OCI-LY3 (cell line): ENCODE measurements at regions not wholly inside any gene's neighbourhood (a gene's known extent, or its start where the extent isn't known, plus 50 kb on each side); places are given as distances from the start of the nearest gene placed in this dataset.
"Not testable (repeated sequence)": the region's sequence is repeated elsewhere in the genome, so short reads cannot be mapped to it uniquely, and the experiment has no call there.

Experiments used
- H2AFZ ChIP-seq: fragments of 200-600, 300-600 bp; shearing (Covaris generic); 2 replicates; pipeline ENCODE4 v1.6.0; 2014; ENCODE audit warnings: antibody characterized with exemption, low read depth, low read length
- H3K27ac ChIP-seq: fragments of 200-600, 300-600 bp; sonication (generic); 2 replicates; pipeline ENCODE4 v1.5.1; 2014; ENCODE audit warnings: mild to moderate bottlenecking, low read length, moderate library complexity, mixed read lengths
- H3K27me3 ChIP-seq: fragments of 200-600, 300-600 bp; sonication (generic); 2 replicates; pipeline ENCODE4 v1.6.1; 2014; ENCODE audit warnings: low read depth, low read length, mixed read lengths
- H3K36me3 ChIP-seq: fragments of 200-600, 300-600 bp; sonication (generic); replicated peaks from 2 replicates; pipeline ENCODE3; 2014; ENCODE audit warnings: low read depth, low read length, mixed read lengths
- H3K4me1 ChIP-seq: fragments of 300-600, 200-600 bp; sonication (generic); 2 replicates; pipeline ENCODE4 v1.6.1; 2014; ENCODE audit warnings: low read length, mixed read lengths
- H3K4me2 ChIP-seq: fragments of 200-600, 300-600 bp; sonication (generic); 2 replicates; pipeline ENCODE4 v1.6.1; 2014; ENCODE audit warnings: low read length, mixed read lengths
- H3K4me3 ChIP-seq: fragments of 300-600, 200-600 bp; sonication (generic); 2 replicates; pipeline ENCODE4 v1.5.1; 2014; ENCODE audit warnings: antibody characterized with exemption, mild to moderate bottlenecking, low read length, moderate library complexity
- H3K79me2 ChIP-seq: fragments of 300-600, 200-600 bp; shearing (Covaris generic); 2 replicates; pipeline ENCODE4 v1.6.1; 2014; ENCODE audit warnings: mild to moderate bottlenecking, low read length, mixed read lengths
- H3K9ac ChIP-seq: fragments of 300-600, 200-600 bp; shearing (Covaris generic); 2 replicates; pipeline ENCODE4 v1.6.0; 2014; ENCODE audit warnings: mild to moderate bottlenecking, low read length, moderate library complexity
- H3K9me3 ChIP-seq: fragments of 200-600, 300-600 bp; shearing (Covaris generic); 2 replicates; pipeline ENCODE4 v1.6.1; 2014; ENCODE audit warnings: low read length, mixed read lengths; ENCODE audit not compliant: insufficient read depth
- H4K20me1 ChIP-seq: fragments of 200-600, 300-600 bp; sonication (generic); 2 replicates; pipeline ENCODE4 v1.6.1; 2016; ENCODE audit warnings: low read length, mixed read lengths; ENCODE audit not compliant: insufficient read depth

DNA sequence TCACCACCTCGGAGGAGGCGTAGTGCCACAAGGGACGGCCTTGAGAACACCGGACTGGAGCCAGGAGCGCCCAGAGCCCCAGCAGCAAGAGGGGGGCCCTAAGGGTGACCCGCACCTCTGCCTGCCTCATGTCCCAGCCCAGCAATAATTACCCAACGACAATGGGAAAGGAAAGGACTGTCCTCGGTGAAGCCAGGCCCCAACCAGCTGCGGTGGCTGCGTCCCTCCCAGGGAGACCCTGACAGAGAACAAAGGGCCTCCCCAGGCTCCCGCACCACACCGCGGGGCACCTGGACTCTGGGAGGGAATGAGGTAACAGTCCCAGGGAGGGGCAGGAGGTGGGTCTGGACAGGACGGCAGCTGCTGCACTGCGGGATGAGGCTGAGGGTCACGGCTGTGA is 493.4 kb downstream of the GOLGA6L6 start:
- H2AFZ ChIP-seq, H3K79me2 ChIP-seq, H3K27me3 ChIP-seq, H4K20me1 ChIP-seq, H3K27ac ChIP-seq, H3K9me3 ChIP-seq, H3K4me1 ChIP-seq, H3K9ac ChIP-seq, H3K4me2 ChIP-seq, H3K36me3 ChIP-seq, H3K4me3 ChIP-seq: not testable (repeated sequence)

DNA sequence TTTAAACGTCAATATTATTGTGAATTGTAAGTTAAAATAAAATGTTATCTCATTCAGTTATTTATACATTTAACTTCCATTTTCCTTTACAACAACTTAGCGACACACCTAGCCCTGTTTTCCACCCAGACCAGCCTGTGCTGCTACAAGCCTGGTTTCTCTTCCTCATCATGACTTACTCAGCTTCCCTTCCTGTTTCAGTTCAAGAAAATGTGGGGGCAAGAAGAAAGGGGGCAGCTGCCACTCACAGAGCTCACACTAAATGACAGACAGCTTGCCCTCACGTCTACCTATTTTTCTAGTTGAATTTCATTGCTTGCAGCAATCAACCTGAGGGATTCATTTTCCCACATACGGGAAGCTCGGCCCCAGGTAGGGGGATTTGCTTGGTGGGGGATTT is 496.4 kb downstream of the GOLGA6L6 start:
- H2AFZ ChIP-seq, H3K79me2 ChIP-seq, H3K9ac ChIP-seq, H4K20me1 ChIP-seq, H3K27me3 ChIP-seq, H3K9me3 ChIP-seq, H3K4me2 ChIP-seq, H3K27ac ChIP-seq, H3K36me3 ChIP-seq, H3K4me1 ChIP-seq, H3K4me3 ChIP-seq: not testable (repeated sequence)

DNA sequence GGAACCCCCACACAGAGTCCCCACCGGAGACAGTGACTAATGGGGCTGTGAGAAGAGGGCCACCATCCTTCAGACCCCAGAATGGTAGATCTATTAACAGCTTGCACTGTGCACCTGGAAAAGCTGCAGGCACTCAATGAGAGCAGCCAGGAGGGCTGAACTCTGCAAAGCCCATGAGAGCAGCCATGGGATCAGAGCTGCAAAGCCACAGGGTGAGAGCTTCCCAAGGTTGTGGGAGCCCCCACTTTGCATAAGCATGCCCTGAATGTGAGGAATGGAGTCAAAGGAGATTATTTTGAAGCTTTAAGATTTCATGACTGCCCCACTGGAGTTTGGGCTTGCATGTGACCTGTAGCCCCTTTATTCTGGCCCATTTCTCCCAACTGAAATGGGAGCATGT is 500.9 kb downstream of the GOLGA6L6 start:
- not testable (repeated sequence) for H3K79me2 ChIP-seq, H3K9me3 ChIP-seq, H3K27ac ChIP-seq, H3K4me3 ChIP-seq, H3K4me2 ChIP-seq, H3K4me1 ChIP-seq, H3K27me3 ChIP-seq, H2AFZ ChIP-seq, H3K9ac ChIP-seq, H3K36me3 ChIP-seq, H4K20me1 ChIP-seq

DNA sequence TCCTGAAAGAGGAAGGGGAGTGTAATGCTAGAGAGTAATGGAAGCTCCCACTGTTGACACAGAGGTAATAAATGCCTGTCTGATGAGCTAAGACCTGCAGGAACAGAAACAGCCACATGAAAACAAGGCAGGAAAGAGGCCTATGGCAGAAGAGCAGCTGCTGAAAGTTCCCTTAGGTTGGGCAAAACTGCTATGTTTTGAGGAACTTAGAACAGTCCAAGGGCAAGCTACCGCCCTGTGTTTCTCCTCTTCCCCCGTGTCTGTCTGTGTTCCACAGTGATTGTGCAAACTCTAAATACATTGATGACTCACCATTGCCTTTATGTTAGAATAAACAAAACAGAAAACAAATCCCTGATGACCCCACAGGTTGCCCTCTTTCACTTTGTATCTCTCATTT is 516.6 kb downstream of the GOLGA6L6 start:
- not testable (repeated sequence) for H3K9ac ChIP-seq, H3K4me2 ChIP-seq

DNA sequence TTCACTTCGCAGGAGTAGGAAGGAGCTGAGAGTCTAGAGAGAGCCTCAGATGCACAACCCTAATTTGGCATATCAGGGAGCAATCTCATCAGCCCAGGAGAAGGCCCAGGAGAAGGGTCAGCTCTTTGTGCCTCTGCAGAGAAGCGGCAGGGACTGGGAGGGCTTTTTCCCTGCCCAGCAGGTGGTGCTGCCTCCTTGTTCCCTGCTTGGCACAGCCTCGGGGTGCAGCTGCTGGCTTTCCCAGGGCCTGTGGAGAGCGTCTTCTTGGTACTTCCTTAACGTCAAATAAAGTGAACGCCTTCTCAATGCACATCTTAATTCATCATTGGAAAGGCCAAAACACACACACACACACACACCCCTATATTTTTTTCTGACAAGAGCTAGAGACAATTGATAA is 519.3 kb downstream of the GOLGA6L6 start:
- not testable (repeated sequence) for H3K36me3 ChIP-seq, H3K4me2 ChIP-seq, H4K20me1 ChIP-seq, H3K27me3 ChIP-seq, H3K9ac ChIP-seq, H3K4me3 ChIP-seq, H3K79me2 ChIP-seq, H3K4me1 ChIP-seq, H3K27ac ChIP-seq, H2AFZ ChIP-seq, H3K9me3 ChIP-seq

More for the DNA sequence above, 516.6 kb downstream of the GOLGA6L6 start:
- H4K20me1 ChIP-seq, H3K4me3 ChIP-seq, H3K79me2 ChIP-seq, H2AFZ ChIP-seq, H3K9me3 ChIP-seq, H3K4me1 ChIP-seq, H3K27me3 ChIP-seq, H3K36me3 ChIP-seq, H3K27ac ChIP-seq: not testable (repeated sequence)

DNA sequence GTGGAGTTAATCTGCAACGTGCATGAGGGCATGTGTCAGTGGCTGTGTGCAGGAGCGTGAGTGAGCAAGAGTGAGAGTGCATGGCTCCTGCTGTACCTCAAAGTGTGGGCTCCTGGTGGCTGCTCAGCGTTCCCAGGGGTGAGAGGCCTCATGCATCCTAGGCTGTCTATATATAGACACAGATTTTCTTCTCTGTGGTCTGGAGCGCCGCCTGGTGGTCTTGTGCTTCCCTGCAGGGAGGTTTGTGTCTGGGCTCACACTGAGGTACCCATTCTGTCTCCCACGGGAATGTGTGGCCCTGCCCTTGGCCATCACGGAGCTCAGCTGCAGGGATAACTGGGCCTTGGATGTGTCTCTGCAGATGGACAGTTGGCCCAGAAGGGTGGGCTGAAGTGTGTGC is 520.2 kb downstream of the GOLGA6L6 start:
- not testable (repeated sequence) for H4K20me1 ChIP-seq, H2AFZ ChIP-seq, H3K27me3 ChIP-seq, H3K4me3 ChIP-seq, H3K4me2 ChIP-seq, H3K9ac ChIP-seq, H3K9me3 ChIP-seq, H3K4me1 ChIP-seq, H3K27ac ChIP-seq, H3K36me3 ChIP-seq, H3K79me2 ChIP-seq

DNA sequence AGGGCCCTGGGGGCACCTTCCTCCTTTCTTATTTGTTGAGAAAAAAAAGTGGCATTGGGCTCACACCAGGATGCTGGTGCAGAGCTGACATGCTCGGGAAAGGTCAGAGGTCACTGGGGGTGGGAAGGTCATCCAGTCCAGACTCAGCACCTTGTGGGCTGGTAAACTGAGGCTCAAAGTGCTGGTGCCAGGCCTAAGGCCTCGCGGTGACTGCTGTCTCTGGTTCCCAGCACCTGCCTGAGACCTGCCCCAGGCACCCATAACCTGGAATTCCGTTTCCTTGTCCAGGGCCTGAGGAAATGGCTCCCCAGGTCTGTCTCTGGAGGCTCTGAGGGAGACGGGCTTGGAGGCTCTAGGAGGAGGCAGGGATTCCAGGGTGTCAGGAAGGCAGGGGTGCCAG is 521.0 kb downstream of the GOLGA6L6 start:
- H3K4me1 ChIP-seq, H3K4me3 ChIP-seq, H4K20me1 ChIP-seq, H3K27ac ChIP-seq, H3K4me2 ChIP-seq, H3K36me3 ChIP-seq, H3K9me3 ChIP-seq, H3K27me3 ChIP-seq, H3K9ac ChIP-seq, H2AFZ ChIP-seq, H3K79me2 ChIP-seq: not testable (repeated sequence)

DNA sequence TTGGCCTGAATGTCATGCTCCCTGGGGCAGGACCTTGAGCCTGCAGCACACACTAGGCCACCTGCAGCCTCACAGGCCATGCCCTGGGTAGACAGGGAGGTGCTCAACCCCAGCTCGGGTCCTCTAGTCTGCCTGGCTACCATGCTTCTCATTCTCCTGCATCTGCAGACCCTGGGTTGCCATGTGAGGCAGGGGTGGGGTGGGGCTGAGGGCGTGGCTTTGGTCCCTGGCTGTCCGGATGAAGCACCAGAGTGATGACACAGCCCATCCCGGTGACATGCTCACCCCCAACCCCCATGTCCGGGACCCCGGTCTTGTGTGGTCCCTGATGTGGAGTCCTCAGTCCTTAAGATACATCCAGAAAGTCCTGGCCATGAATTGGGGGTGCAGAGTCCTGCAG is 521.8 kb downstream of the GOLGA6L6 start:
- H3K4me3 ChIP-seq, H3K79me2 ChIP-seq, H3K27me3 ChIP-seq: not testable (repeated sequence)

DNA sequence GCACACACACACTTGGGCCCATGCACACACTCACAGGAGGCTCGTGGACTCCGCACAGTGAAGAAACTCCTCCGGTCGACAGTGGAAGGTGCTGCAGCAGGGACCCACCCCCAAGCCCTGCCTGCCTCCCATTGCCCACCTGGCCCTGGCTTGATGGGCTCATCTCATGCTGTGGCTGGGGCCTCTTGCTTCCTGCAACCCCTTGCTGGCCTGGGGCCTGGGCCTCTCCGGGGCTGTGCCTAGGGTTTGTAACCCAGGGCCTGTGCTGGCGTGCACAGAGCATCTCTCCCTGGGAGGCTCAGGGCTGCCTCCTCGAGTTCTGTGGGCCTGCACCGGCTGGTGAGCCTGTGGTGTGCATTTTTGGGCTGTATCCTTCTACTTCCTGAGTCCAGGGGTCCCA is 524.0 kb downstream of the GOLGA6L6 start:
- H3K36me3 ChIP-seq, H4K20me1 ChIP-seq, H3K4me2 ChIP-seq, H2AFZ ChIP-seq, H3K9ac ChIP-seq, H3K27ac ChIP-seq, H3K4me3 ChIP-seq, H3K9me3 ChIP-seq, H3K79me2 ChIP-seq, H3K4me1 ChIP-seq, H3K27me3 ChIP-seq: not testable (repeated sequence)

More for the DNA sequence above, 521.8 kb downstream of the GOLGA6L6 start:
- not testable (repeated sequence) for H3K9me3 ChIP-seq, H3K4me1 ChIP-seq, H3K9ac ChIP-seq, H2AFZ ChIP-seq, H3K4me2 ChIP-seq, H4K20me1 ChIP-seq, H3K27ac ChIP-seq, H3K36me3 ChIP-seq

DNA sequence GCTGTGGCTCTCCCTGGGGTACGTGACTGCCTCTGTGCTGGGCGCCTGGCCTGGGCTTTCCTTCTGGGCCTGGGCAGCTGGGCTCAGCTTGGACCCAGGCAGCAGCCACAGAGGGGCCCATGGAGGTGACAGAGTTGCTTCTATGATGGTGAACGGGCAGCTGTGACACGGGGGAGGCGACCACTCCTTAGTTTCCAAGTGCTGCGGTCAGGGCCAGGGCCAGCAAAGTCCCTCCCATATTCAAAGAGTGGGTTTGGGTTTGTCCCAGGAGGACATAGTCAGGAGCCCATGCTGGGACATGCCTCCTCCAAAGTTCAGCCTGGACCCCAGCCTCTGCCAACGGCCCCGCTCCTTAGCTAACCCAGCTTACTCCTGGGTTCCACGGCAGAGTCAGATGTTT is 524.7 kb downstream of the GOLGA6L6 start:
- H3K27ac ChIP-seq, H3K4me2 ChIP-seq, H3K36me3 ChIP-seq, H4K20me1 ChIP-seq, H3K79me2 ChIP-seq, H3K4me3 ChIP-seq, H3K27me3 ChIP-seq, H3K9ac ChIP-seq, H2AFZ ChIP-seq, H3K4me1 ChIP-seq, H3K9me3 ChIP-seq: not testable (repeated sequence)
